ENCODE measurements at regions not wholly inside any gene's neighbourhood (a gene's known extent, or its start where the extent isn't known, plus 50 kb on each side); places are given as distances from the start of the nearest gene placed in this dataset.
A peak's percentile ranks its signal among the peaks of the same experiment; 100 is the strongest.

DNA sequence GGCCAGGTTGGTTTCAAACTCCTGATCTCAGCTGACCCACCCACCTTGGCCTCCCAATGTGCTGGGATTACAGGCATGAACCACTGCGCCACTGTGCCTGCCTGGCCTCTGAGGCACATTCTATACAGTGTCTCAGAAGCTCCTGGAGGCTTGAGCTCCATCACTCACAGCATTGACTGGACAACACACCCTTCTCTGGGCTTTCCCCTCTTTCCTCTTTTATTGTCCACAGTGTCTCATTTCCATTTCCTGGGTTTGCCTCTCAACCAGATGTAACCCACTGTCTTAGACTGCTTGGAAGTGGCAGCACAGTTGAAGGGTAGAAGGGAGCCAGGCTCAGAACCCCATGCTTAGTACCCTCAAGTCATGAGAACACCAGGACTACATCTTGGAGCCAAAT is 208.1 kb downstream of the MTX2 start:
- no peak overlapping the region for H3K4me3 ChIP-seq (ENCODE audit: low read depth, low read length)
- DNase-seq (ENCODE audit: low read depth), result no peak
- TF ChIP-seq CTCF (conservative IDR thresholded peaks at IDR 0.05; ENCODE audit: low read depth, low read length), result no peak

DNA sequence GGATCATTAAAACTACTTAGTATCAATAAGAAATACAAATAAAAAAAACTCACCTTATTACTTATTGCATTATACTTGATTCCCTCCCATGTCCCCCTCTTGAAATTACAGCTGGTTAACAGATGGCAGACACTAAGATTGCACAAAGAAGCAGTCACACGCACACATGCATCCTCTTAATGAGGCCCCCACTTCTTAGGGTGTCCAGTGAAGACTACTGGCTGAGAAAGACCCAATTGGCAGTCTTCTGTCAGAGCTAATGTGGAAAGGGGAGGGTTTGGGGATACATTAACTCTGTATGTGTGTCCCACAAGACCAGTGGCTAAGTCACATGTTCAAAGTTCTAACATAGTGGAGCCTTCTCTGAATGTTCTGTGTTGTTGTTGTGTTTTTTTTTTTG is 210.7 kb downstream of the MTX2 start:
- TF ChIP-seq CTCF (conservative IDR thresholded peaks at IDR 0.05; ENCODE audit: low read depth, low read length), result no peak
- H3K4me3 ChIP-seq (ENCODE audit: low read depth, low read length), result no peak overlapping the region
- DNase-seq (ENCODE audit: low read depth), result no peak

- no peak for TF ChIP-seq CTCF (conservative IDR thresholded peaks at IDR 0.05; ENCODE audit: low read depth, low read length)
- no peak for DNase-seq (ENCODE audit: low read depth)
- no peak overlapping the region for H3K4me3 ChIP-seq (ENCODE audit: low read depth, low read length)
These were observed 212.9 kb downstream of the MTX2 start for GRCh38 chr2:176482107-176482506.

- TF ChIP-seq CTCF (conservative IDR thresholded peaks at IDR 0.05; ENCODE audit: low read depth, low read length), result no peak
- no peak overlapping the region for H3K4me3 ChIP-seq (ENCODE audit: low read depth, low read length)
- DNase-seq (ENCODE audit: low read depth), result no peak
These were observed 214.2 kb downstream of the MTX2 start for GRCh38 chr2:176483476-176483875.

GRCh38 chr2:176483901-176484568 is 214.8 kb downstream of the MTX2 start:
- H3K4me3 ChIP-seq (ENCODE audit: low read depth, low read length), result no peak overlapping the region
- no peak for DNase-seq (ENCODE audit: low read depth)
- TF ChIP-seq CTCF (conservative IDR thresholded peaks at IDR 0.05; ENCODE audit: low read depth, low read length), result peak; percentile 10

- no peak overlapping the region for H3K4me3 ChIP-seq (ENCODE audit: low read depth, low read length)
- TF ChIP-seq CTCF (conservative IDR thresholded peaks at IDR 0.05; ENCODE audit: low read depth, low read length), result no peak
- no peak for DNase-seq (ENCODE audit: low read depth)
These were observed 215.6 kb downstream of the MTX2 start for GRCh38 chr2:176484838-176485237.

DNA sequence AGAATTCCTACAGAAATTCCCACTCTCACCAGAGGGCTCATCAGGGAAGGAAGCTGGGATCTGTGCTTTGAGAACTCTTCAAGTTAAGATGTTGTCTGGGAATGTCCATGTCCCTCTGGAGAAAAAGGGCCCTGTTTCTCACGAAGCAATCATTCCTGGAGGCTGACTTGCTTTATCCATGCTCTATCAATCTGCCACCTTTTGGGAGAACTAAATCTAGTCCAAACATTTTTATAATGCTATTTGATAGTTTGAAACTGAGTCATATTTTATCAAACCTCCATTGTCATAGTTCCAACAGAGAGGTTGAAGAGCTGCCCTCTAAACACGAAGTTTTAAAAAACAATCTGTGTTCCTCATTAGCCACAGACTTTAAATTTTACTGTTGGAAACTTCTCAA is 219.2 kb downstream of the MTX2 start:
- no peak for DNase-seq (ENCODE audit: low read depth)
- TF ChIP-seq CTCF (conservative IDR thresholded peaks at IDR 0.05; ENCODE audit: low read depth, low read length), result no peak
- H3K4me3 ChIP-seq (ENCODE audit: low read depth, low read length), result no peak overlapping the region

Data from epithelial cell of proximal tubule (primary cell).